Testis (tissue), 2 donors: ENCODE measurements at regions not wholly inside any gene's neighbourhood (a gene's known extent, or its start where the extent isn't known, plus 50 kb on each side); places are given as distances from the start of the nearest gene placed in this dataset.

Source experiments
- DNase-seq: peaks from one replicate; pipeline ENCODE4 v3.0.0-alpha.2; 2019
- H3K27ac ChIP-seq, 2 donors: fragments of 200-600 bp; sonication (generic); one replicate each; pipeline ENCODE4 v1.5.1; 2019
- H3K27me3 ChIP-seq: fragments of 200-600 bp; sonication (generic); one replicate; pipeline ENCODE4 v1.5.1; 2019
- H3K36me3 ChIP-seq: fragments of 200-600 bp; sonication (generic); one replicate; pipeline ENCODE4 v1.5.1; 2017; ENCODE audit warnings: low read depth; ENCODE audit errors: missing control alignments
- H3K4me1 ChIP-seq: fragments of 200-600 bp; sonication (generic); one replicate; pipeline ENCODE4 v1.5.1; 2019
- H3K4me3 ChIP-seq, 2 donors: fragments of 200-600 bp; sonication (generic); one replicate each; pipeline ENCODE4 v1.5.1; 2017 to 2019
- H3K9me3 ChIP-seq: fragments of 200-600 bp; sonication (generic); one replicate; pipeline ENCODE4 v1.5.1; 2017
- CTCF ChIP-seq, 3 experiments: fragments of 450-650 bp in 2 of 3; fragments of 200-600 bp in 1 of 3; sonication (generic) in 1 of 3; IDR thresholded peaks; one replicate each; pipeline ENCODE4 v1.5.1; 2016 to 2019; ENCODE audit warnings: antibody characterized with exemption in 3 of 3, mild to moderate bottlenecking in 2 of 3, moderate library complexity in 1 of 3
- POLR2A ChIP-seq: fragments of 450-650 bp; IDR thresholded peaks from one replicate; pipeline ENCODE4 v1.6.1; 2017; ENCODE audit warnings: antibody characterized with exemption, mild to moderate bottlenecking, moderate library complexity
- WGBS, 2 donors: methylation state at CpG; one replicate each; pipeline ENCODE4 v1.1.5; 2018; 5-methylcytosine and 5-hydroxymethylcytosine counted together
- intact Hi-C: fragments of 100-400 bp; cut with DNase I; formaldehyde crosslinking; loops from one replicate; pipeline ENCODE4 v1.15.1; 2023; ENCODE audit warnings: low total_unique reads

GRCh38 chr4:11748164-11748872 lies 319.6 kb upstream of the HS3ST1 start:
- 26 to 41% methylated on average over 7 of the region's 7 CpGs for WGBS, 2 donors
- no peaks in the 10 kb centered on the region for H3K36me3 ChIP-seq
- no peak overlapping the region for H3K27ac ChIP-seq
- intact Hi-C loops: no loop called here
- no peak for DNase-seq
- H3K4me1 ChIP-seq: no peaks in the 10 kb centered on the region
- no peaks in the 10 kb centered on the region for H3K9me3 ChIP-seq
- H3K4me3 ChIP-seq: no peak overlapping the region
- no peaks in the 10 kb centered on the region for H3K27me3 ChIP-seq
- no peak for TF ChIP-seq CTCF (IDR thresholded peaks at IDR 0.05)
- TF ChIP-seq POLR2A: no peak

- intact Hi-C loops: no loop called here
- DNase-seq: no peak
- 52 to 72% methylated on average over 4 of the region's 4 CpGs for WGBS, 2 donors
- no peak for TF ChIP-seq POLR2A
- no peak for TF ChIP-seq CTCF (IDR thresholded peaks at IDR 0.05)
- Histone ChIP-seq H3K4me1 (no peaks in the 10 kb centered on the region), H3K36me3 (no peaks in the 10 kb centered on the region), H3K27me3 (no peaks in the 10 kb centered on the region), H3K9me3 (no peaks in the 10 kb centered on the region), H3K27ac (no peak overlapping the region), H3K4me3 (no peak overlapping the region)
Measured at GRCh38 chr4:11746734-11747133, 318.0 kb upstream of the HS3ST1 start.

- Histone ChIP-seq H3K9me3 (no peaks in the 10 kb centered on the region), H3K36me3 (no peaks in the 10 kb centered on the region), H3K4me3 (no peak overlapping the region), H3K4me1 (no peaks in the 10 kb centered on the region), H3K27me3 (no peaks in the 10 kb centered on the region), H3K27ac (no peak overlapping the region)
- intact Hi-C loops: no loop called here
- TF ChIP-seq POLR2A (no peak), CTCF (IDR thresholded peaks at IDR 0.05) (no peak)
- WGBS, 2 donors: 83 to 90% methylated on average over 1 of the region's 1 CpG
- no peak for DNase-seq
Measured at GRCh38 chr4:11743976-11744375, 315.3 kb upstream of the HS3ST1 start.

- Histone ChIP-seq H3K4me3 (no peak overlapping the region), H3K27ac (no peak overlapping the region), H3K27me3 (no peaks in the 10 kb centered on the region), H3K4me1 (no peaks in the 10 kb centered on the region), H3K36me3 (no peaks in the 10 kb centered on the region), H3K9me3 (no peaks in the 10 kb centered on the region)
- no peak for DNase-seq
- WGBS, 2 donors: 86 to 87% methylated on average over 1 of the region's 1 CpG
- intact Hi-C loops: no loop called here
- TF ChIP-seq CTCF (IDR thresholded peaks at IDR 0.05) (no peak), POLR2A (no peak)
Measured at GRCh38 chr4:11743236-11743635, 314.5 kb upstream of the HS3ST1 start.

- Histone ChIP-seq H3K27ac (no peak overlapping the region), H3K9me3 (no peaks in the 10 kb centered on the region), H3K4me1 (no peaks in the 10 kb centered on the region), H3K27me3 (no peaks in the 10 kb centered on the region), H3K4me3 (no peak overlapping the region), H3K36me3 (no peaks in the 10 kb centered on the region)
- 76 to 77% methylated on average over 1 of the region's 1 CpG for WGBS, 2 donors
- no peak for DNase-seq
- TF ChIP-seq POLR2A: no peak
- TF ChIP-seq CTCF (IDR thresholded peaks at IDR 0.05): no peak
- intact Hi-C loops: no loop called here
Measured at GRCh38 chr4:11741190-11741652, 312.5 kb upstream of the HS3ST1 start.
